ENCODE measurements at regions not wholly inside any gene's neighbourhood (a gene's known extent, or its start where the extent isn't known, plus 50 kb on each side); places are given as distances from the start of the nearest gene placed in this dataset.

GRCh38 chr4:106818764-106819163 is 217.3 kb downstream of the DKK2 start:
- TF ChIP-seq POLR2A (IDR thresholded peaks at IDR 0.05): no peak
- no peak for TF ChIP-seq CTCF (IDR thresholded peaks at IDR 0.05)
